Neural crest cell (in vitro differentiated cells): ENCODE measurements at regions not wholly inside any gene's neighbourhood (a gene's known extent, or its start where the extent isn't known, plus 50 kb on each side); places are given as distances from the start of the nearest gene placed in this dataset.

Experiments used
- DNase-seq: peaks from one replicate; pipeline ENCODE4 v3.0.0; 2021; ENCODE audit warnings: low read depth, mixed read lengths, low spot score
- H3K27ac Mint-ChIP-seq: one replicate; pipeline ENCODE4 v1.8.0; 2021; ENCODE audit warnings: mild to moderate bottlenecking, mixed read lengths; ENCODE audit not compliant: unreplicated experiment
- H3K27me3 Mint-ChIP-seq: 2 replicates; pipeline ENCODE4 v1.8.0; 2021; ENCODE audit warnings: low read depth, mild to moderate bottlenecking, mixed read lengths
- H3K36me3 Mint-ChIP-seq: 2 replicates; pipeline ENCODE4 v1.8.0; 2021; ENCODE audit warnings: low read depth, mild to moderate bottlenecking, mixed read lengths
- H3K4me1 Mint-ChIP-seq: 2 replicates; pipeline ENCODE4 v1.8.0; 2021; ENCODE audit warnings: mixed read lengths
- H3K4me3 Mint-ChIP-seq: one replicate; pipeline ENCODE4 v1.8.0; 2021; ENCODE audit warnings: mild to moderate bottlenecking, mixed read lengths
- H3K9me3 Mint-ChIP-seq: 2 replicates; pipeline ENCODE4 v1.8.0; 2021; ENCODE audit warnings: mixed read lengths
- CTCF ChIP-seq: fragments of 200-600 bp; sonication (generic); conservative IDR thresholded peaks from 2 replicates; pipeline ENCODE4 v1.5.0; 2021; ENCODE audit warnings: antibody characterized with exemption, mild to moderate bottlenecking

DNA sequence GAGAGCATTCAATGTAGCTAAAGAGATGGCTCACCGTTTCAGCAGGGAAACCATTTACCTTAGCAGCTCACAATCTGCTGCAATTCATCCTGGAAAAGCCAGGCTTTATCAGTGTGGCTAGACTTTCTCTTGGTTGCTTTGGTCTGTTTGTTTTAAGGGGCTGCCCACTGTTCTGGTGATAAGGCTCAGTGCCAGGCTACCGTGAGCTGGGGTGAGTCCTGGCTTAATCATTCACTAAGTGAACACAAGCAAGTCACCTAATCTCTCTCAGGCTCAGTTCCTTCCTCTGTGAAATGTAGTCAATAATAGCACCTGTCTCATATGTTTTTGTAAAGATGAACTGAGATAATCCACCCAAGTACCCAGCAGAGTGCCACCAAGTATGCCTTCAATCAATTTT is 229.0 kb downstream of the TEX29 start:
- Mint-ChIP-seq H3K27ac (peak overlapping the region; percentile 91), H3K4me3 (no peak overlapping the region), H3K27me3 (peaks cover 7% of the 10 kb centered on the region), H3K9me3 (peaks cover 10% of the 10 kb centered on the region), H3K36me3 (peaks cover 1% of the 10 kb centered on the region), H3K4me1 (no peaks in the 10 kb centered on the region)
- no peak for TF ChIP-seq CTCF
- DNase-seq, result no peak

DNA sequence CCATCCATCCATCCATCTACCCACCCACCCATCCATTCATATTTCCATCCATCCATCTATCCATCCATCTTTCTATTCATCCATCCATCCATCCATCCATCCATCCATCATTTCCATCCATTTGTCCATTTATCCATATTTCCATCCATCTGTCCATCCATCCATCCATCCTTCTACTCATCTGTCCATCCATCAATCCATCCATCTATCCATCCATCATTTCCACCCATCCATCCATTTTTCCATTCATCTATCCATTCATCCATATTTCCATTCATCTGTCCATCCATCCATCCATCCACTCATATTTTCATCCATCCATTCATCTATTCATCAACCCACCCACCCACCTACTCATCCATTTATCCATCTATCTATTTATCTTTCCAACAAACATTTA is 229.6 kb downstream of the TEX29 start:
- DNase-seq, result no peak
- Mint-ChIP-seq H3K4me1 (no peaks in the 10 kb centered on the region), H3K9me3 (peaks cover 4% of the 10 kb centered on the region), H3K36me3 (no peaks in the 10 kb centered on the region), H3K4me3 (no peak overlapping the region), H3K27ac (no peak overlapping the region), H3K27me3 (peaks cover 7% of the 10 kb centered on the region)
- TF ChIP-seq CTCF, result no peak

GRCh38 chr13:111551204-111551820 is 230.9 kb downstream of the TEX29 start:
- peaks cover 4% of the 10 kb centered on the region for H3K9me3 Mint-ChIP-seq
- no peak overlapping the region for H3K27ac Mint-ChIP-seq
- DNase-seq, result no peak
- H3K27me3 Mint-ChIP-seq, result peaks cover 7% of the 10 kb centered on the region
- no peaks in the 10 kb centered on the region for H3K36me3 Mint-ChIP-seq
- H3K4me1 Mint-ChIP-seq, result no peaks in the 10 kb centered on the region
- no peak for TF ChIP-seq CTCF
- no peak overlapping the region for H3K4me3 Mint-ChIP-seq

- Mint-ChIP-seq H3K27ac (no peak overlapping the region), H3K4me3 (no peak overlapping the region), H3K36me3 (no peaks in the 10 kb centered on the region), H3K9me3 (peaks cover 4% of the 10 kb centered on the region), H3K27me3 (peaks cover 7% of the 10 kb centered on the region), H3K4me1 (no peaks in the 10 kb centered on the region)
- DNase-seq, result no peak
- no peak for TF ChIP-seq CTCF
Observed at GRCh38 chr13:111552891-111553655, 232.6 kb downstream of the TEX29 start.

GRCh38 chr13:111554539-111555267 is 234.3 kb downstream of the TEX29 start:
- peaks cover 9% of the 10 kb centered on the region for H3K27me3 Mint-ChIP-seq
- no peak for TF ChIP-seq CTCF
- DNase-seq, result no peak
- H3K4me3 Mint-ChIP-seq, result no peak overlapping the region
- no peak overlapping the region for H3K27ac Mint-ChIP-seq
- no peaks in the 10 kb centered on the region for H3K4me1 Mint-ChIP-seq
- no peaks in the 10 kb centered on the region for H3K36me3 Mint-ChIP-seq
- H3K9me3 Mint-ChIP-seq, result peaks cover 4% of the 10 kb centered on the region
